NCI-H748 treated with DMSO at 0.1 percent for 48 hours (cell line): ENCODE measurements at regions not wholly inside any gene's neighbourhood (a gene's known extent, or its start where the extent isn't known, plus 50 kb on each side); places are given as distances from the start of the nearest gene placed in this dataset.

Source experiments
- DNase-seq: peaks from one replicate; lab custom pipeline; 2025; lab: John Stamatoyannopoulos, UW

DNA sequence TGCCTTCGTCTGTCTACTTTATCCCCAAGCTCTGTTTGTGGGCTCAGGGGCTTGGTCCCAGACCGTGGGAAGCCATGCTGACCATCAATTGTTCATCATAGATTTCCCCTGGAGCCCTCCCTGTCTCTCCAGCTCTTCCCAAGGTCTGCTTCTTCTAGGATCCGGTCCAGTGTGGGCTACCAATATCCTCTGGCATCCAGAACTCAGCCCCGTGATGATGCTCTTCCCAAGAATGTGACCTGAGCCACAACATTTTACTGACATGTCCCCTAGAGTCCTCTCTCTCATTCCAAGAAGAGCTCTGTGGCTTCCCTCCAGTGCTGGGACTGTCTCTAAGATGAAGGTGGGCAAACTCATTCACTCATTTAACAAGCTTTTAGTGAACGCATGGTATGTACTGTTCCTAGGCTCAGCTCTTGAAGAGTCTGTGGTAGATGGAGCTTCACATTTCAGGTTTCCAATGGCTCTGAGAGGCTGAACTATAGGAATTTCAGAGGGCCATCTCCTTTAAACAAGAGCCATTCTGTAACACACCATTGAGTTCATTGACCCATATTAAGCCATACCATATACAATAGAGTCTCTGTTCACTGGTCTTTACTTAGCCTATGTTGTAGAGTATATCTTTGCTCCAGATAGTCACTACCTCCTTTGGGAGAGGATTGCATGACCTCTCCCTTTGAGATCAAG lies 142.0 kb upstream of the APCDD1 start:
- no peak for DNase-seq

DNA sequence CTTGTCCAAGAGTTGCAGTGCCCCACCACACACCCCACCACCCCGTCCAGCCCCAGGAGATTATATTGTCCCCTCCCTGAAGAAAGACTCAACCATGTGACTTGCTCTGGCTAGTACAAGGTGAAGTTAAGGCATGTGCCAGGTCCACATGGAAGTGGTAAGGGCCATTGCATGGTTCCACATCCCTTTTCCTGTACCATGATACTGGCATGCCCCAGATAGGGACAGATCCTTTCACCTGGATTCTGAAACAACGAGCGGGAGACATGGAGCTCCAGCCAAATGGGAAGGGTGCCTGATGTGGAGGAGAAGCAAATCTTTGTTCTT lies 141.5 kb upstream of the APCDD1 start:
- DNase-seq = no peak

DNA sequence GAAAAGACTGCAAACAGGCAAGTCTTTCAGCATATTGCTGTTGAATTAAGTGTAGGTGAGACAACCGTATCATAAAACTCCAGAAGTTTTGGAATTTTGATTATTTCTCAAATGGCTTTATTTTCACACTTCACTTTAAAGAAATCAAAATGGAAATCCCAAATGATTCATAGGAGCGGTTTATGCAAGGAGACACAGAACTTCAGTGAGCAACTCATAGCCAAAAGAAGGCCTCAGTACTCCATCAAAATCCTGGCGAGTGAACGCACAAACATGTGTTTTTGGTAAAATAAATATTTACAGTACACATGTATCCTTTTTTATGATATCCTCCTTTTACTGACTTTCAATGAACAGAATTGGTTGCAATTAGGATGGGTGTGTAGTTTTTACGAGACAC lies 140.4 kb upstream of the APCDD1 start:
- DNase-seq = no peak

DNA sequence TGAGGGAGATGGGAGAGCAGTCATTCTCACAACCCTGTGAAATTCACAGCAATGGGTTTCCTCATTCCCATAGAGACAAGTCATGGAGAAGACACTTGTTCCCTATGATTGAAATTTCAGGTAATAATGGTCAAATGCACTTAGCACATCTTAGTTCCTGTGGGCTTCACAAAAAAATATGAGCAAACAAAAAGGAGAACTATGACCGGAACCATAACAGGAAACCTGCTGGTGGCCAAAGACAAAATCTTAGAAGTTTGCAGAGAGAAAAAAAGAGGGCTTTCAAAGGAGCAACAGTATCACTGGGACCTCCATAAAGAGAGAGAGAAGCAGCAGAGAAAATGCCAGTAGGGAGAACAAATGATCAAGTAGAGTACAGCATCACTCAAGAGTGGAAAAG lies 138.9 kb upstream of the APCDD1 start:
- DNase-seq = no peak

DNA sequence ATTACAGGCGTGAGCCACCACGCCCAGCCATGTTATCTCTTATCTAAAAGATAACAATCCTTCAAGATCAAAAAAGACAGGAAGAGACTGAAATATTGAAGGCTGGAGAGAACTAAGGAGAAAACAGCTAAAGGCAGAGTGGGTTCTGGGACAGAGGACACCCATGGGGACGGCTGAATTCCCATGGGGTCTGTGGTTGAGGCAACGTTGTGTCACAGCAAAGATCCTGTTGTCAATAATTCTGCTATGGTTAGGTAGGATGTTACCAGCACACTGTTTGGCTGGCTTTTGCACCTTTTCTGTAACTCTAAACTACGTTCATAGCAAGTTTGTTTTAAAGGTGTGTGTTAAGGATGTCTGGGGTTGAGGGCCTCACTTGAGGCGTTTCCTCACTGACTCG lies 137.7 kb upstream of the APCDD1 start:
- no peak for DNase-seq

DNA sequence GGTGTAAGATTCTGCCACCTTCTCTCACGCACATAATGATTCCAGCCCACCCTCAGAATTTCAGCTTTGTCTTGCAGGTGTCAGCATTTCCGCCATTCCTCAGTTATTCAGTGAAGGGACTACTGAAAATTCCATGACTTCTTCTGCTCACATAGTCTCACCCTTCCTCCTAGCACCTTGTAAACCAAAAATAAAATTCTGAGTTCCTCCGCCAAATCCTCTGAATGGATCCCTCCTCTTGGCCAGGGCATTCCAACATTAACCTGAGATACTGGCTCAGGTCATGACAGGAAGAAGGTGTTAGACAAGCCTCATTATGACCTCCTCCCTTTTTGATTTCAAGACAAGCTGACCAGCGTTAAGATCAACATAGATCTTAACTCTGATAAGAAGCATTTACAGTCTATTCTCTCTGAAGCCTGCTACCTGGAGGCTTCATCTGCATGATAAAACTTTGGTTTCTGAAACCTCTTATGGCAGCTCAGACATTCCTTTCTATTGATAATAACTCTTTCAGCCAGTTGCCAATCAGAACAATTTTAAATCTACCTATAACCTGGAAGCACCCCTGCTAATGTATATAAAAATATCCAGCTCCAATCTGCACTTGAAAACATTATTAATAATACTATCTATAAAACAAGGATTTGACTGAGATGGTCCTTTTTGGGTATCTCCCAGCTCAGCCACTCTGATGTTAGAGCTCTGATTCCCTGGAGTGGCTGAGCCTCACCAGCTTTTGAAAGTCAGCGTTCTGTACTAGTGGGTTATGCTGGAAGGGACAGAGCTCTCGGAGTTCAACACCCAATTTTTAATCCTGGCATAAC lies 136.4 kb upstream of the APCDD1 start:
- DNase-seq = no peak

GRCh38 chr18:10318691-10318970 lies 135.8 kb upstream of the APCDD1 start:
- DNase-seq = no peak

- DNase-seq = no peak
Measured at GRCh38 chr18:10319026-10319425, 135.4 kb upstream of the APCDD1 start.

GRCh38 chr18:10319914-10320600 lies 134.4 kb upstream of the APCDD1 start:
- no peak for DNase-seq

GRCh38 chr18:10320791-10321190 lies 133.6 kb upstream of the APCDD1 start:
- no peak for DNase-seq

DNA sequence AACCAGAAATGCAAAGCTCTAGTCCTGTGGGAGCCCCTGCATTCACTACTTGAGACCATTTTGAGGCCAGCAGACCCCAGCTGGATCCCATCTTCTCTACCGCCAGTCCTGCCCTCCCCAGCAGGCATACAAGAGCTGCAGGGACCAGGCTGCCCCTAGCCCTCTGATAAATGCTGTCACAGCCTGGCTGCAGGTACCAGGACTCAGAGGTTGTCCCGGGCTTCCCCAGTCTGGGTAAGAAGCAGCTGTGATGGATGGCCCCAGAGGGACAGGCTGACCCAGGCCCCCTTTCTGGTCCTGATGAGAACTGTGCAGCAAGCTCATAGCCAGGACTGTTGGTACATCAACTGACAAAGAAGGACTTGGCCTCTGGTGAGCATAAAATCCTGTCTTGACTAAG lies 132.9 kb upstream of the APCDD1 start:
- DNase-seq = no peak

GRCh38 chr18:10322004-10322403 lies 132.4 kb upstream of the APCDD1 start:
- no peak for DNase-seq

DNA sequence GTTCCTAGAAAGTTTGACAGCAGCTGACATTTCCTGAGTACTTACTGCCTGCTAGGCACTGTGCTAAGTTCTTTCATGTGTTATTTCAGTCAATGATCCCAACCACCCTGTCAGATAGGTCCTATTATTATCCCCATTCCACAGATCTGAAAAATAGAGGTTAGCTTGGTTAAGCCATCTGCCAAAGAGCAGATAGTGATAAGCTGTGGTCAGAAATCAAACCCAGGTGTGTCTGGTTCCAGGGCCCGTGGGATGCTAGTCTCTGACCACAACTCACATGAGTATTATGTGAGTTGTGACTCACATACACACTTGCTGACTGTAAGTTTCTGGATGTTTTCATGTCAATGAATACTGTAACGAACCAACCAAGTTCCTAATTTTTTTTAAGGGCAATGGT lies 132.0 kb upstream of the APCDD1 start:
- DNase-seq = no peak

- DNase-seq = no peak
Measured at GRCh38 chr18:10329101-10329500, 125.3 kb upstream of the APCDD1 start.

DNA sequence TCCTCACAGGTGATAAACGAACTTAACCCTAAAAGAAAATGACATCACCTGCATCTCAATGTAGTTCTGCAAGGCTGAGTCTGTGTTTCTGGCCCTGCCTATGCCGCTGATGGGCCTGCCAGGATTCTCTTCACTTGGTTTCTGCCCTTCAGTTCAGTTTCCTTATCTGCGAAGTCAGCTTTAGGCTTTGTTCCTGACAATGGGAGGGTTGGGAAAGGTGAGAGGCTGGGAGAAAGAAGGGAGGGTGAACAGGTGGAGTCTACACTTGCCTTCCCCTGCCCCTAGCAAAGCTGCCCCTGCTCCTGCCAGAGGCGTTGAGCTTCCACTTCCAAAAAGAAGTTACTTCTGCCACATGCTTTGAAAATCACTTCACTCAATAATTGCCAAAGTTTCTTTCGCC lies 124.0 kb upstream of the APCDD1 start:
- DNase-seq = no peak

DNA sequence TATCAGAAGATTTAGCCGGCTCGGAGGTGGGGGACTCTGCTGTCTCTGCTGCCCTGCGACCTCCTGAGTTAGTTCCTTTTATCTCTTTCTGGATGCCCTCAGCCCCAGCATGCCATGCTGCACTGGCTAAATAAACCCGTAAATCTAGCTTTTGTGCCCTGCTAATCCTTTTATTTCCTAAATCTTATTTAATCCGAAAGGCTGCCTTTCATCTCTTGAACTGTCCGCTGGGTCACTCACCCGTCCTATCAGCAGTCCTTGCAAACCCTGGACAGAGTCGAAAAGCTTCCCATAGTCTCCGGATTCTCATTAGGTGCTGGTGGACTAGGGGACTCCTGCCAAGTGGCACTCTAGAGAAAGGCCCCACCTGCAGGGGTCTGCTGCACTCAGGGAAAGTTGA lies 122.0 kb upstream of the APCDD1 start:
- no peak for DNase-seq

GRCh38 chr18:10336749-10337350 lies 117.6 kb upstream of the APCDD1 start:
- DNase-seq = no peak

GRCh38 chr18:10340821-10341220 lies 113.6 kb upstream of the APCDD1 start:
- DNase-seq = no peak

- DNase-seq = no peak
Measured at GRCh38 chr18:10343778-10344177, 110.7 kb upstream of the APCDD1 start.

GRCh38 chr18:10346749-10347415 lies 107.6 kb upstream of the APCDD1 start:
- DNase-seq = no peak

- no peak for DNase-seq
Measured at GRCh38 chr18:10349561-10349960, 104.9 kb upstream of the APCDD1 start.

- DNase-seq = no peak
Measured at GRCh38 chr18:10350661-10351060, 103.8 kb upstream of the APCDD1 start.
